Fibroblast of lung (primary cell): ENCODE measurements at regions not wholly inside any gene's neighbourhood (a gene's known extent, or its start where the extent isn't known, plus 50 kb on each side); places are given as distances from the start of the nearest gene placed in this dataset.

ENCODE experiments used
- DNase-seq, 2 donors: peaks; one replicate each; pipeline versions ENCODE4 v3.0.0 to v3.0.0-alpha.2; 2010; ENCODE audit warnings: low read depth in 2 of 2
- H2AFZ ChIP-seq: 2 replicates; pipeline ENCODE4 v1.5.1; 2012; ENCODE audit warnings: low read length, control low read depth, inconsistent platforms
- H3K27ac ChIP-seq: 2 replicates; pipeline ENCODE4 v1.5.1; 2011; ENCODE audit warnings: low read length, control low read depth; ENCODE audit not compliant: insufficient read depth
- H3K27me3 ChIP-seq: 2 replicates; pipeline ENCODE4 v1.5.1; 2011; ENCODE audit warnings: mild to moderate bottlenecking, low read length; ENCODE audit not compliant: control insufficient read depth, insufficient read depth
- H3K36me3 ChIP-seq: 2 replicates; pipeline ENCODE4 v1.5.1; 2011; ENCODE audit warnings: low read length; ENCODE audit not compliant: control insufficient read depth, insufficient read depth
- H3K4me1 ChIP-seq: 2 replicates; pipeline ENCODE4 v1.5.1; 2011; ENCODE audit warnings: low read length; ENCODE audit not compliant: control insufficient read depth, insufficient read depth; ENCODE audit errors: extremely low read depth
- H3K4me2 ChIP-seq: 2 replicates; pipeline ENCODE4 v1.5.1; 2011; ENCODE audit warnings: low read length, control low read depth; ENCODE audit not compliant: insufficient read depth; ENCODE audit errors: extremely low read depth
- H3K4me3 ChIP-seq, 4 experiments: fragments of 200-600 bp in 1 of 4; sonication (generic) in 1 of 4; replicated peaks in 1 of 4; 2 replicates each; pipeline ENCODE4 v1.5.1; 2011 to 2016; ENCODE audit warnings: low read length in 4 of 4, low read depth in 3 of 4, mild to moderate bottlenecking in 3 of 4, control low read depth in 2 of 4, inconsistent platforms in 1 of 4, mixed read lengths in 1 of 4; ENCODE audit not compliant: insufficient read depth in 1 of 4; ENCODE audit errors: control extremely low read depth in 1 of 4
- H3K79me2 ChIP-seq: 2 replicates; pipeline ENCODE4 v1.5.1; 2012; ENCODE audit warnings: mild to moderate bottlenecking, low read length, inconsistent platforms; ENCODE audit not compliant: control insufficient read depth, insufficient read depth
- H3K9ac ChIP-seq: 2 replicates; pipeline ENCODE4 v1.5.1; 2011; ENCODE audit warnings: mild to moderate bottlenecking, low read length, control low read depth; ENCODE audit not compliant: insufficient read depth
- H3K9me3 ChIP-seq: 2 replicates; pipeline ENCODE4 v1.5.1; 2012; ENCODE audit warnings: low read depth, low read length; ENCODE audit not compliant: control insufficient read depth, insufficient read depth
- H4K20me1 ChIP-seq: 2 replicates; pipeline ENCODE4 v1.5.1; 2011; ENCODE audit warnings: low read length; ENCODE audit not compliant: control insufficient read depth, insufficient read depth; ENCODE audit errors: extremely low read depth
- EZH2 ChIP-seq: IDR thresholded peaks from 2 replicates; pipeline ENCODE4 v1.5.1; 2012; ENCODE audit warnings: low read length, control low read depth, mild to moderate bottlenecking; ENCODE audit errors: missing control alignments
- TF ChIP-seq, protein P1 (sequence below), 2 donors: IDR thresholded peaks in 1 of 2; conservative IDR thresholded peaks in 1 of 2; 1 replicate in 1 of 2; 2 replicates in 1 of 2; pipeline ENCODE4 v1.5.1; 2011 to 2012; ENCODE audit warnings: low read length in 2 of 2, control low read depth in 1 of 2, inconsistent platforms in 1 of 2, low read depth in 1 of 2, mild to moderate bottlenecking in 1 of 2

DNA sequence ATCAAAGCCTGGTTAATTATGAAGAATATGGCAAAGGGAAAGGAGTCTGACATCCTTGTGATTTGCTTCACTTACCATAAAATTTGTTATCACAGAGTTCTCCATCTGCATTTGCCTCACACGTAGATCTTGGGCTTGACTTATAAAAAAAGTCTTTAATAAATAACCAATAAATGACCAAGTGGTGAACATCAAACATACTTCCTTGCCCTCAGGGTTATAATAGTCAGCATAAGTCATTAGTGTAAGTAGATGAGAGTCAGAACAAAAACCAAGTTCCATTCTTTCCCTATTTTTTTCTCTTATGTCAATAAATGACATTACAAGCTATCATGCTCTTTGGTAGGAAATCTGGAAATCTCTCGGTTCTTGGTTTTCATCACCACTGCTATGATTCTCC, 635.4 kb upstream of the ATXN7L3B start:
- H3K4me1 ChIP-seq = no peaks in the 10 kb centered on the region
- no peak overlapping the region for H2AFZ ChIP-seq
- H3K9ac ChIP-seq = no peak overlapping the region
- no peak overlapping the region for H3K4me2 ChIP-seq
- no peak overlapping the region for H3K4me3 ChIP-seq
- TF ChIP-seq EZH2 = no peak
- TF ChIP-seq, protein P1, sequence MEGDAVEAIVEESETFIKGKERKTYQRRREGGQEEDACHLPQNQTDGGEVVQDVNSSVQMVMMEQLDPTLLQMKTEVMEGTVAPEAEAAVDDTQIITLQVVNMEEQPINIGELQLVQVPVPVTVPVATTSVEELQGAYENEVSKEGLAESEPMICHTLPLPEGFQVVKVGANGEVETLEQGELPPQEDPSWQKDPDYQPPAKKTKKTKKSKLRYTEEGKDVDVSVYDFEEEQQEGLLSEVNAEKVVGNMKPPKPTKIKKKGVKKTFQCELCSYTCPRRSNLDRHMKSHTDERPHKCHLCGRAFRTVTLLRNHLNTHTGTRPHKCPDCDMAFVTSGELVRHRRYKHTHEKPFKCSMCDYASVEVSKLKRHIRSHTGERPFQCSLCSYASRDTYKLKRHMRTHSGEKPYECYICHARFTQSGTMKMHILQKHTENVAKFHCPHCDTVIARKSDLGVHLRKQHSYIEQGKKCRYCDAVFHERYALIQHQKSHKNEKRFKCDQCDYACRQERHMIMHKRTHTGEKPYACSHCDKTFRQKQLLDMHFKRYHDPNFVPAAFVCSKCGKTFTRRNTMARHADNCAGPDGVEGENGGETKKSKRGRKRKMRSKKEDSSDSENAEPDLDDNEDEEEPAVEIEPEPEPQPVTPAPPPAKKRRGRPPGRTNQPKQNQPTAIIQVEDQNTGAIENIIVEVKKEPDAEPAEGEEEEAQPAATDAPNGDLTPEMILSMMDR (conservative IDR thresholded peaks at IDR 0.05 in 1 of 2, IDR thresholded peaks at IDR 0.05 in 1 of 2; ENCODE audit: low read depth in 1 of 2, low read length in 2 of 2) = no peak
- no peaks in the 10 kb centered on the region for H3K79me2 ChIP-seq
- H4K20me1 ChIP-seq = no peaks in the 10 kb centered on the region
- no peaks in the 10 kb centered on the region for H3K36me3 ChIP-seq
- H3K27ac ChIP-seq = no peak overlapping the region
- no peaks in the 10 kb centered on the region for H3K9me3 ChIP-seq
- DNase-seq = no peak
- H3K27me3 ChIP-seq = no peaks in the 10 kb centered on the region

DNA sequence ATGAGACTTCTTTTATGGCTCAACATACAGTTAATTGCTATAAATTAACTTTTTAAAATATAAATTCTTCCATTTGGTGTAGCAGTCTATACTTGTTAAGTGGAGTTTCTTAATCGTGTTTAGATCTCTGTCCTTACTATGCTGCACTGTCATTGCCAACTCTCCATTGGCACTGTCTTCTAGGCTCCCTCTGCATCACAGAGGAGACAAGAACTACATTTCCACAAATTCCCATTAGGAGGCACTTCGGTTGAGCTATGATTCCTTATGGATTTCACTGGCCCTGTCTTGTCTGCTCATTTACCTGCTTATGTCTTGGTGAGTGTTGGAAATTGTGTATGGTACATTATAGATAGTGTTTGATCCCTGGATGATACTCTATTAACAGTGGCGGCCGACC, 630.9 kb upstream of the ATXN7L3B start:
- H3K4me1 ChIP-seq = no peaks in the 10 kb centered on the region
- no peaks in the 10 kb centered on the region for H4K20me1 ChIP-seq
- no peaks in the 10 kb centered on the region for H3K36me3 ChIP-seq
- no peak overlapping the region for H3K4me3 ChIP-seq
- no peaks in the 10 kb centered on the region for H3K79me2 ChIP-seq
- no peak overlapping the region for H3K4me2 ChIP-seq
- no peak overlapping the region for H2AFZ ChIP-seq
- no peaks in the 10 kb centered on the region for H3K27me3 ChIP-seq
- no peak overlapping the region for H3K27ac ChIP-seq
- TF ChIP-seq EZH2 = no peak
- TF ChIP-seq, protein P1 (conservative IDR thresholded peaks at IDR 0.05 in 1 of 2, IDR thresholded peaks at IDR 0.05 in 1 of 2; ENCODE audit: low read depth in 1 of 2, low read length in 2 of 2) = no peak
- DNase-seq = no peak
- no peak overlapping the region for H3K9ac ChIP-seq
- H3K9me3 ChIP-seq = no peaks in the 10 kb centered on the region

DNA sequence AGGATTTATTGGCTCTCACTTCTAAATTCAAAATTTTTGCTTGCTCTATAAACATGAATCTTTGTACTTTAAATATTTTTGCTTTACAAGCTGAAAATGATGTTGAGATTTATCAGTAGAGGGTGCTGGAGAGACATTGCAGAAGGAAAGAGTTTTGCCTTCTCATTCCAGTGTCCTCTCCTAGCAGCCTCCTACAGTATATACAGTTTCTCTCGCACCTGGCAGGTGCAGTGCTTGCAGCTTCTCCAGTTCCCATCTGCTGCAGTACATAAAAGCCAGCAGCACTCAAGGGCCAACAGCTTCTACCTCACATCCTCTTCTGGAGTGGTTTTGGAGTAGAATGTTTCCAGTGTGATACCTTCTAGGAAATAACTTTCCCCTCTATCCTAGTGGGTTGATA, 601.8 kb upstream of the ATXN7L3B start:
- H3K9me3 ChIP-seq = no peaks in the 10 kb centered on the region
- H3K9ac ChIP-seq = no peak overlapping the region
- TF ChIP-seq EZH2 = no peak
- TF ChIP-seq, protein P1 (conservative IDR thresholded peaks at IDR 0.05 in 1 of 2, IDR thresholded peaks at IDR 0.05 in 1 of 2; ENCODE audit: low read depth in 1 of 2, low read length in 2 of 2) = no peak
- no peak overlapping the region for H3K4me2 ChIP-seq
- H3K27me3 ChIP-seq = no peaks in the 10 kb centered on the region
- DNase-seq = no peak
- H3K27ac ChIP-seq = no peak overlapping the region
- no peaks in the 10 kb centered on the region for H3K36me3 ChIP-seq
- H4K20me1 ChIP-seq = no peaks in the 10 kb centered on the region
- H3K4me3 ChIP-seq = no peak overlapping the region
- H3K79me2 ChIP-seq = no peaks in the 10 kb centered on the region
- H3K4me1 ChIP-seq = no peaks in the 10 kb centered on the region
- H2AFZ ChIP-seq = no peak overlapping the region
